OCI-LY7 (cell line): ENCODE measurements at regions not wholly inside any gene's neighbourhood (a gene's known extent, or its start where the extent isn't known, plus 50 kb on each side); places are given as distances from the start of the nearest gene placed in this dataset.

Experiments used
- BruUV-seq: library from RNA; stranded (reverse); fragments of 400-500 nt; replicated peaks from 2 replicates; lab custom pipeline; 2021; lab: Mats Ljungman, UMichigan
- CTCF ChIA-PET: fragments of 300-600 bp; sonication (Branson Sonifier 250); formaldehyde crosslinking; loops from one replicate; lab custom pipeline; 2022; ENCODE audit warnings: antibody characterized with exemption; ENCODE audit not compliant: unreplicated experiment; lab: Charles Lee
- POLR2A ChIA-PET: fragments of 300-600 bp; sonication (Branson Sonifier 250); formaldehyde crosslinking; loops from one replicate; lab custom pipeline; 2022; ENCODE audit warnings: antibody characterized with exemption; lab: Charles Lee
- DNase-seq: peaks from one replicate; pipeline ENCODE4 v3.0.0-alpha.2; 2015; ENCODE audit warnings: low spot score
- H2AFZ ChIP-seq: fragments of 200-600 bp; sonication (generic), shearing (Covaris generic); 2 replicates; pipeline ENCODE4 v1.6.1; 2014; ENCODE audit warnings: mild to moderate bottlenecking, antibody characterized with exemption, low read length, moderate library complexity
- H3K27ac ChIP-seq: fragments of 200-600 bp; sonication (generic); 2 replicates; pipeline ENCODE4 v1.5.1; 2014; ENCODE audit warnings: mixed run types, low read depth, mild to moderate bottlenecking, moderate library complexity, low read length, inconsistent platforms; ENCODE audit not compliant: poor library complexity, severe bottlenecking
- H3K36me3 ChIP-seq: fragments of 200-600 bp; sonication (generic); 2 replicates; pipeline ENCODE4 v1.6.1; 2014; ENCODE audit warnings: mild to moderate bottlenecking, antibody characterized with exemption, low read length, moderate library complexity, mixed read lengths; ENCODE audit not compliant: insufficient read depth
- H3K4me1 ChIP-seq: fragments of 200-600 bp; sonication (generic); 2 replicates; pipeline ENCODE4 v1.5.1; 2014; ENCODE audit warnings: mild to moderate bottlenecking, low read length; ENCODE audit not compliant: insufficient read depth, poor library complexity, severe bottlenecking
- H3K4me2 ChIP-seq: fragments of 200-600 bp; sonication (generic); 2 replicates; pipeline ENCODE4 v1.6.1; 2014; ENCODE audit warnings: mild to moderate bottlenecking, low read length
- H3K4me3 ChIP-seq: fragments of 200-600 bp; sonication (generic); 2 replicates; pipeline ENCODE4 v1.5.1; 2014; ENCODE audit warnings: mild to moderate bottlenecking, low read depth, low read length; ENCODE audit not compliant: poor library complexity, severe bottlenecking
- H3K79me2 ChIP-seq: fragments of 200-600 bp; sonication (generic); 2 replicates; pipeline ENCODE4 v1.6.1; 2016; ENCODE audit warnings: low read depth, mild to moderate bottlenecking, low read length, moderate library complexity, mixed read lengths; ENCODE audit not compliant: insufficient read depth
- H3K9me2 ChIP-seq: fragments of 200-600 bp; sonication (generic); 2 replicates; pipeline ENCODE4 v1.6.1; 2016; ENCODE audit warnings: mild to moderate bottlenecking, low read length, mixed read lengths; ENCODE audit not compliant: insufficient read depth
- H3K9me3 ChIP-seq: fragments of 200-600 bp; sonication (generic); 2 replicates; pipeline ENCODE4 v1.6.1; 2014; ENCODE audit warnings: mild to moderate bottlenecking, mixed run types, low read length, mixed read lengths
- H4K20me1 ChIP-seq: fragments of 200-600 bp; sonication (generic); 2 replicates; pipeline ENCODE4 v1.6.1; 2014; ENCODE audit warnings: mild to moderate bottlenecking, antibody characterized with exemption, low read length, moderate library complexity, mixed read lengths; ENCODE audit not compliant: insufficient read depth
- EZH2phosphoT487 ChIP-seq: fragments of 200-600 bp; sonication (generic); IDR thresholded peaks from 2 replicates; pipeline ENCODE4 v1.6.1; 2018; ENCODE audit warnings: low read depth, borderline replicate concordance, mild to moderate bottlenecking, mixed run types, antibody characterized with exemption, low read length, moderate library complexity, mixed read lengths
- intact Hi-C: fragments of 100-400 bp; cut with micrococcal nuclease; formaldehyde crosslinking; loops from one replicate; pipeline ENCODE4 v1.10.0; 2022; ENCODE audit not compliant: unreplicated experiment
- TF ChIP-seq, protein P1 (sequence below): fragments of 200-600 bp; sonication (generic); conservative IDR thresholded peaks from 2 replicates; pipeline ENCODE4 v1.5.1; 2014; ENCODE audit warnings: mild to moderate bottlenecking, antibody characterized with exemption, low read length, moderate library complexity, mixed read lengths

DNA sequence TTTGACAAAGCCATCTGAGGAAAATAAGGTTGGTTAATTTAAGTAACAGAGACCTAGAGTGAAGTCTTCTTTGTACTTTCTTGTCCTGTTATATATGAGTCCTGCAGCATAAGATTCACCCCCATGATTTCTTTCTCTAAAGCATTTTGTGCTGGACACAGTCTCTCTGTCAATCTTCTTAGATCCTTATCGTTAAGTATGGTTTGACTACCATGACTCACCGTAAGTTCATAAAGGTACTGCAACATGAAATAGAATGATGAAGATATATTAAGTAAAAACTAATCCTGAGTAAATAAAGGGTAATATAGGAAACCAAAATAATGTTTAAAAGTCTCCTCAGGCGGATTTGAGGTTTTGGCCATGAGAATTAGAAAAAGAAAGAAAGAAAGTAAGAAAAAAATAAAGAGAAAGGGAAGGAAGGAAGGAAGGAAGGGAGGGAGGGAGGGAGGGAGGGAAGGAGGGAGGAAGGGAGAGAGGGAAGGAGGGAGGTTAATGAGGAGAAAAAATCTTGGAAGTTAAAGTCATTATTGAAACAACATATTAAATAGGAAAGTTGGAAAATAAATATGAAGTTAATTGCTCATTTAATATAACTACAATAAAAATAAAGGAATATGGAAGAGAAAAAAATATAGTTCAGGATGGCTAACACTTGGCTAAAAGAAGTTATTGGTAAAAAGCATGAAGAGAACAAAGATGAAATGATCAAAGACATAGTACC is 980.3 kb upstream of the CDH2 start:
- Histone ChIP-seq H3K36me3 (no peaks in the 10 kb centered on the region), H3K9me3 (no peaks in the 10 kb centered on the region), H2AFZ (no peak overlapping the region), H3K4me3 (no peak overlapping the region), H3K27ac (no peak overlapping the region), H3K9me2 (no peaks in the 10 kb centered on the region), H4K20me1 (no peaks in the 10 kb centered on the region), H3K79me2 (no peaks in the 10 kb centered on the region), H3K4me2 (no peak overlapping the region), H3K4me1 (no peaks in the 10 kb centered on the region)
- TF ChIP-seq, protein P1, sequence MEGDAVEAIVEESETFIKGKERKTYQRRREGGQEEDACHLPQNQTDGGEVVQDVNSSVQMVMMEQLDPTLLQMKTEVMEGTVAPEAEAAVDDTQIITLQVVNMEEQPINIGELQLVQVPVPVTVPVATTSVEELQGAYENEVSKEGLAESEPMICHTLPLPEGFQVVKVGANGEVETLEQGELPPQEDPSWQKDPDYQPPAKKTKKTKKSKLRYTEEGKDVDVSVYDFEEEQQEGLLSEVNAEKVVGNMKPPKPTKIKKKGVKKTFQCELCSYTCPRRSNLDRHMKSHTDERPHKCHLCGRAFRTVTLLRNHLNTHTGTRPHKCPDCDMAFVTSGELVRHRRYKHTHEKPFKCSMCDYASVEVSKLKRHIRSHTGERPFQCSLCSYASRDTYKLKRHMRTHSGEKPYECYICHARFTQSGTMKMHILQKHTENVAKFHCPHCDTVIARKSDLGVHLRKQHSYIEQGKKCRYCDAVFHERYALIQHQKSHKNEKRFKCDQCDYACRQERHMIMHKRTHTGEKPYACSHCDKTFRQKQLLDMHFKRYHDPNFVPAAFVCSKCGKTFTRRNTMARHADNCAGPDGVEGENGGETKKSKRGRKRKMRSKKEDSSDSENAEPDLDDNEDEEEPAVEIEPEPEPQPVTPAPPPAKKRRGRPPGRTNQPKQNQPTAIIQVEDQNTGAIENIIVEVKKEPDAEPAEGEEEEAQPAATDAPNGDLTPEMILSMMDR: no peak
- no peak for TF ChIP-seq EZH2phosphoT487
- no peak for DNase-seq
- intact Hi-C loops: loop anchor here (10.0 kb wide), 2 partner anchors 58 to 88 kb away; no protein-coding TSS in a partner anchor
- BruUV-seq: no TSS peak
- ChIA-PET CTCF (no interaction called here), POLR2A (no interaction called here)

DNA sequence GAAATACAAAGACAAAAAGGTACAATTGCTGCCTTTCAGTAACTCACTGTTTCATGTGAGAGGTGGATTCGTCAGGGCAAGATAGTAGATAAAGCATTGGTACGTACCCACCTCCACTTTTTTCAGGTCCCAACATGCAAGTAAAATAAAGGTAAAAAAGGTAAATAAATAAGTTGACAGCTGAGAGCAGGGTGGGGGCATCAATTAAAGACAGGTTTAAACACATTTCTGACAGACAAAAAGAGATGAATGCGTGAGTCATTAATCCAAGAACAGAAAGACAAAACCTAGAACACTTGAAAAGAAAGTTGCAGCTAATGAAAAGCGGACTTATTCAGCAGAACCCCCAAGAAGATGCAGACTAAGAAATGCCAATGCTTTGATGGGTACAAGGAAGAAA is 979.6 kb upstream of the CDH2 start:
- Histone ChIP-seq H3K9me2 (no peaks in the 10 kb centered on the region), H3K36me3 (no peaks in the 10 kb centered on the region), H3K79me2 (no peaks in the 10 kb centered on the region), H3K9me3 (no peaks in the 10 kb centered on the region), H3K4me3 (no peak overlapping the region), H3K27ac (no peak overlapping the region), H3K4me1 (no peaks in the 10 kb centered on the region), H2AFZ (no peak overlapping the region), H3K4me2 (no peak overlapping the region), H4K20me1 (no peaks in the 10 kb centered on the region)
- ChIA-PET CTCF (no interaction called here), POLR2A (no interaction called here)
- TF ChIP-seq, protein P1: no peak
- no peak for DNase-seq
- BruUV-seq: no TSS peak
- intact Hi-C loops: loop anchor here (10.0 kb wide), 2 partner anchors 58 to 88 kb away; no protein-coding TSS in a partner anchor
